Prostate gland (tissue), 2 donors: ENCODE measurements at regions not wholly inside any gene's neighbourhood (a gene's known extent, or its start where the extent isn't known, plus 50 kb on each side); places are given as distances from the start of the nearest gene placed in this dataset.

Experiments used
- DNase-seq: peaks from one replicate; pipeline ENCODE4 v3.0.0-alpha.2; 2019; ENCODE audit warnings: low spot score
- H3K27ac ChIP-seq, 2 donors: fragments of 200-600 bp; sonication (generic); 2 replicates each; pipeline ENCODE4 v1.5.1; 2017 to 2019
- H3K27me3 ChIP-seq: fragments of 200-600 bp; sonication (generic); replicated peaks from 2 replicates; pipeline ENCODE4 v1.5.1; 2019; ENCODE audit not compliant: insufficient read depth
- H3K36me3 ChIP-seq, 2 donors: fragments of 200-600 bp; sonication (generic); 1 replicate in 1 of 2; 2 replicates in 1 of 2; pipeline versions ENCODE4 v1.5.1 to v1.8.1; 2017 to 2019
- H3K4me1 ChIP-seq: fragments of 200-600 bp; sonication (generic); replicated peaks from 2 replicates; pipeline ENCODE4 v1.5.1; 2019
- H3K4me3 ChIP-seq, 2 donors: fragments of 200-600 bp; sonication (generic); 2 replicates each; pipeline ENCODE4 v1.5.1; 2017 to 2019
- H3K9me3 ChIP-seq: fragments of 200-600 bp; sonication (generic); 2 replicates; pipeline ENCODE4 v1.5.1; 2017
- POLR2A ChIP-seq: fragments of 450-650 bp; IDR thresholded peaks from one replicate; pipeline ENCODE4 v1.6.1; 2016; ENCODE audit warnings: antibody characterized with exemption, mild to moderate bottlenecking
- POLR2AphosphoS5 ChIP-seq: sonication (generic); formaldehyde crosslinking; IDR thresholded peaks from one replicate; pipeline ENCODE4 v1.6.1; 2017; ENCODE audit warnings: antibody characterized with exemption
- WGBS: methylation state at CpG from one replicate; pipeline ENCODE4 v1.1.5; 2018; 5-methylcytosine and 5-hydroxymethylcytosine counted together
- intact Hi-C: fragments of 100-400 bp; cut with DNase I; formaldehyde crosslinking; loops from one replicate; pipeline ENCODE4 v1.14.2; 2022
- TF ChIP-seq, protein P1 (sequence below), 4 experiments: fragments of 200-600 bp in 2 of 4; fragments of 450-650 bp in 2 of 4; sonication (generic) in 2 of 4; IDR thresholded peaks; 1 replicate in 3 of 4; 2 replicates in 1 of 4; pipeline ENCODE4 v1.5.1; 2016 to 2019; ENCODE audit warnings: antibody characterized with exemption in 4 of 4, mild to moderate bottlenecking in 2 of 4, moderate library complexity in 2 of 4

DNA sequence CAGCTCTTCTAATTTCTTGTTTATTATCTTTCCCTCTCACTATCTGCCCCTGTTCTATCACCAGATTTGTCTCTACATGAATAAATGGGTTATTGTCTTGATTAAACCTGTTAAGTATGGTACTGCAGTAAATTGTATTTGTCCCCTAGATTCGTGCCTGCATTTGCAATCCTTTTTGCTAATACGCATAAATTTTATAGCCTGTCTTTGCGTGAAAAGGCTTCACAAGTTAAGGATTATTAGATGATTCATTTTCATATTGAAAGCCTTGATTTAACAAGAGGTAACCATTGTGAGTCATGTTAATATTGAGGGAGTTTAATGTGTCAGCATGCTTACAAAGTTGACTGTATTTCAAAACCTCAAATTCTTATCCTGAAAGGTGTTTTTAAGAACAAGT, 204.6 kb downstream of the PCSK1 start:
- H3K27ac ChIP-seq, result no peak overlapping the region
- H3K4me1 ChIP-seq, result no peaks in the 10 kb centered on the region
- WGBS, result 80% methylated on average over 3 of the region's 3 CpGs
- no peak for DNase-seq
- no peaks in the 10 kb centered on the region for H3K9me3 ChIP-seq
- H3K4me3 ChIP-seq, result no peak overlapping the region
- intact Hi-C loops, result no loop called here
- TF ChIP-seq POLR2A (no peak), POLR2AphosphoS5 (no peak)
- TF ChIP-seq, protein P1, sequence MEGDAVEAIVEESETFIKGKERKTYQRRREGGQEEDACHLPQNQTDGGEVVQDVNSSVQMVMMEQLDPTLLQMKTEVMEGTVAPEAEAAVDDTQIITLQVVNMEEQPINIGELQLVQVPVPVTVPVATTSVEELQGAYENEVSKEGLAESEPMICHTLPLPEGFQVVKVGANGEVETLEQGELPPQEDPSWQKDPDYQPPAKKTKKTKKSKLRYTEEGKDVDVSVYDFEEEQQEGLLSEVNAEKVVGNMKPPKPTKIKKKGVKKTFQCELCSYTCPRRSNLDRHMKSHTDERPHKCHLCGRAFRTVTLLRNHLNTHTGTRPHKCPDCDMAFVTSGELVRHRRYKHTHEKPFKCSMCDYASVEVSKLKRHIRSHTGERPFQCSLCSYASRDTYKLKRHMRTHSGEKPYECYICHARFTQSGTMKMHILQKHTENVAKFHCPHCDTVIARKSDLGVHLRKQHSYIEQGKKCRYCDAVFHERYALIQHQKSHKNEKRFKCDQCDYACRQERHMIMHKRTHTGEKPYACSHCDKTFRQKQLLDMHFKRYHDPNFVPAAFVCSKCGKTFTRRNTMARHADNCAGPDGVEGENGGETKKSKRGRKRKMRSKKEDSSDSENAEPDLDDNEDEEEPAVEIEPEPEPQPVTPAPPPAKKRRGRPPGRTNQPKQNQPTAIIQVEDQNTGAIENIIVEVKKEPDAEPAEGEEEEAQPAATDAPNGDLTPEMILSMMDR (IDR thresholded peaks at IDR 0.05), result no peak
- no peaks in the 10 kb centered on the region for H3K36me3 ChIP-seq
- H3K27me3 ChIP-seq, result no peaks in the 10 kb centered on the region

DNA sequence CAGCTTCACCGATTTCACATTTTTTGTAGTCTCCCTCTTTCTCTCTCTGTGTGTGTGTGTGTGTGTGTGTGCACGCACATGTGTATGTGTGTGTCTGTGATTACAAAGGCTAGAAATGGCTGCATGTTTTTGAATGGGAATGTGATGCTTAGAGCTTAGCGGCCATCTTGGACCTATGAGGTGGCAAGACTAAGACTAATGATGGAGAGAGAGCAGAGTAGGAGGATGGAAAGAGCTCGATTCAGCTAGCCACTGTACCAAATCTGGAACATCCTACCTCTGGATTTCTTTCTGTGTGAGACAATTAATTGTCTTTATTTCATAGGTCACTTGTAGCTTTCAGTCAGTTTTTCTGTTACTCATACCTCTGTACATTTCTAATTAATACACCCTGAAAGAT, 205.1 kb downstream of the PCSK1 start:
- Histone ChIP-seq H3K27ac (no peak overlapping the region), H3K4me1 (no peaks in the 10 kb centered on the region), H3K27me3 (no peaks in the 10 kb centered on the region), H3K36me3 (no peaks in the 10 kb centered on the region), H3K9me3 (no peaks in the 10 kb centered on the region), H3K4me3 (no peak overlapping the region)
- WGBS, result 94% methylated on average over 4 of the region's 4 CpGs
- DNase-seq, result no peak
- intact Hi-C loops, result no loop called here
- TF ChIP-seq POLR2A, result no peak
- TF ChIP-seq, protein P1 (IDR thresholded peaks at IDR 0.05), result no peak
- no peak for TF ChIP-seq POLR2AphosphoS5

DNA sequence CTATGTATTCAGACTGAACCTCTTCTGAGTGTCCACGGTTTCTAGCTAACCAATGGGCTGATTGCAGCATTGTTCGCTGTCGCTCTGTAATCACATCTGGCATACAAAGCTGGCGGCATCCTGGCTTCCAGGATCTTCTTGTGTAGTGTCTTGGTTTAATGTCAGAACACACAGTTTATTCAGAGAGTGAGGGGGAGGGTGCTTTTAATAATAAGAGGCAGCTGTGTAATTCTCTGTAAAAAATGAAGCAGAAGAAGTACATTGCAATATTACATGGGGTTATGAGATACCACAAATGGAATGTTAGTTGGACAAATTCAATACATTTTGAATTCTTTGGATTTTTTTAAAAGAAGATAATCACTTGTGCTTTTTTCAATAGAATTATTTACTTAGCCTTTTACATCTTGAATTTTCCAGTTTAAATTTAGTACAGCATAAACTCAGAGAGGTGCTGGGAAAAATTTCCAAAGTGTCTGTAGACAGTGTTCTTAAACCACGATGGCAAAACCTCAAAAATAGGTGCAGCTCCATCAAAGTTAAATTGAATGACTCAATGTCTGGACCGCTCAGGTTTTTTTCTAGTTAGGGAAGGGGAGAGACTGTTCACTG, 206.0 kb downstream of the PCSK1 start:
- H3K9me3 ChIP-seq, result no peaks in the 10 kb centered on the region
- H3K27me3 ChIP-seq, result no peaks in the 10 kb centered on the region
- no peak for TF ChIP-seq POLR2A
- TF ChIP-seq POLR2AphosphoS5, result no peak
- TF ChIP-seq, protein P1 (IDR thresholded peaks at IDR 0.05), result no peak
- no peaks in the 10 kb centered on the region for H3K36me3 ChIP-seq
- H3K4me3 ChIP-seq, result no peak overlapping the region
- intact Hi-C loops, result no loop called here
- 58% methylated on average over 6 of the region's 6 CpGs for WGBS
- no peak for DNase-seq
- no peaks in the 10 kb centered on the region for H3K4me1 ChIP-seq
- no peak overlapping the region for H3K27ac ChIP-seq

DNA sequence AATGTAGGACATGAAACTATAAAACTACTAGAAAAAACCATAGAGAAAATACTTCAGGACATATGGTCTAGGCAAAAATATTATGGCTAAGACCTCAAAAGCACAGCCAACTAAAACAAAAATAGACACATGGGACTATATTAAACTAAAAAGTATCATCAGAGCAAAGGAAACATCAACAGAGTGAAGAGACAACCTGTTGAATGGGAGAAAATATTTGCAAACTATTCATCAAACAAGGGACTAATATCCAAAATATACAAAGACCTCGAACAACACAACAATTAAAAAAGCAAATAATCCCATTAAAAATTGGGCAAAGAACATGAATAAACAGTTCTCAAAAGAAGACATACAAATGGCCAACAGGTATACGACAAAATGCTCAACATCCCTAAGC, 210.9 kb downstream of the PCSK1 start:
- WGBS, result 57% methylated on average over 2 of the region's 2 CpGs
- DNase-seq, result no peak
- Histone ChIP-seq H3K4me1 (no peaks in the 10 kb centered on the region), H3K4me3 (no peak overlapping the region), H3K36me3 (no peaks in the 10 kb centered on the region), H3K27ac (no peak overlapping the region), H3K9me3 (no peaks in the 10 kb centered on the region), H3K27me3 (no peaks in the 10 kb centered on the region)
- TF ChIP-seq POLR2AphosphoS5, result no peak
- TF ChIP-seq, protein P1 (IDR thresholded peaks at IDR 0.05), result no peak
- TF ChIP-seq POLR2A, result no peak
- intact Hi-C loops, result no loop called here

DNA sequence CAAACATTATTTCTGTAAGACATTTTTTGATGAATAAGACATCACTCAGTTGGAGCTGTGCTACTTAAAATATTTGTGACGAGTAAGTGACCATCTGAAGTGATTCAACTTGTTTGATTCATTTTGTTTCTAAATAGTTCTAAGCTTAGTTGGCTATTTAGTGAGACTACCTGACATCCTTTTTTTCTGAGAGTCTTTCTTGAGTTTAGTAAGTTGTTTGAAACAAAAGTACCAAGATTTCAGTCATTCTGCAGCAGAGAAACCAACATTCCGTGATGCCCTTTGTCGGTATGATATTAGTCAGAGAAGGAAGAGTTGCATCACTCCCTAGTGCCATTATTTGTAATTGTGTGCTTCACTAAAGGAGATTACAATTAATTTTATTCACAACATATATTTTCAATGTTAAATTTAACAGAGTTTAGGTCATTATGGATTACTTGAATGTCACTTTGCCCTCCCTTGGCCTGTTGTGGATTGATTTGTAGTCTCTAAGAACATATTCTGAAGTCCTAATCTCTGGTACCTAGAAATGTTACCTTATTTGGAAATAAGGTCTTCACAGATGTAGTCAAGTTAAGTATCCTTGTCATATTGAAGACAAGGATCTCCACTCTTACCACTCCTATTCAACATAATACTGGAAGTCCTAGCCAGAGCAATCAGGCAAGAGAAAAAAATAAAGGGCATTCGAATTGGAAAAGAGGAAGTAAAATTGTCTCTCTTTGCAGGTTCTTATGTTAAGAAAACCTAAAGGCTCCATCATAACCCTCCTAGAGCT, 212.2 kb downstream of the PCSK1 start:
- no peak for DNase-seq
- Histone ChIP-seq H3K4me1 (no peaks in the 10 kb centered on the region), H3K4me3 (no peak overlapping the region), H3K27ac (no peak overlapping the region), H3K27me3 (no peaks in the 10 kb centered on the region), H3K36me3 (no peaks in the 10 kb centered on the region), H3K9me3 (no peaks in the 10 kb centered on the region)
- intact Hi-C loops, result no loop called here
- 87% methylated on average over 4 of the region's 4 CpGs for WGBS
- TF ChIP-seq POLR2A (no peak), POLR2AphosphoS5 (no peak)
